ENCODE measurements at regions not wholly inside any gene's neighbourhood (a gene's known extent, or its start where the extent isn't known, plus 50 kb on each side); places are given as distances from the start of the nearest gene placed in this dataset.

DNA sequence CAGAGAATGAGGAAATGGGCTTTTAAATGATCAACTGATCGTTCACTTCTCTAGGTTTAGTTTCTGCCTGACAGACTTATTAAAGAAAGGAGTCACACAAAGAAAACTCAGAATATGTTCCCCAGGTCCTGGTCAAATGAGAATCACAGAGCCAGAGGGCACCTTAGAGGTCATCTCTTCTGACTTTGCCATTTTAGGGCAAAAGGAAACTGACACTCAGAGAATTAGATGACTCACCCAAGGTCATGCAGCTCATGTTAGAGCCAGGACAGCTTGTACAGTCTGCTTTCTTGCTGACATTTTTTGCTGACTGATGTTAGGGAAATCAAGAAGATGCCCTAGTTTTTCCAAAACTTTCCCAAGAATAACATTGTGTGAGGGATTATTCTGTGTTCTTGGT lies 312.7 kb upstream of the SP8 start:
- DNase-seq, result no peak

- DNase-seq, result no peak
Measured at GRCh38 chr7:21099955-21100354, 313.3 kb upstream of the SP8 start.

- DNase-seq, result no peak
Measured at GRCh38 chr7:21101541-21101940, 314.9 kb upstream of the SP8 start.

- DNase-seq, result no peak
Measured at GRCh38 chr7:21103426-21104123, 316.9 kb upstream of the SP8 start.

- DNase-seq, result no peak
Measured at GRCh38 chr7:21104124-21104500, 317.4 kb upstream of the SP8 start.

DNA sequence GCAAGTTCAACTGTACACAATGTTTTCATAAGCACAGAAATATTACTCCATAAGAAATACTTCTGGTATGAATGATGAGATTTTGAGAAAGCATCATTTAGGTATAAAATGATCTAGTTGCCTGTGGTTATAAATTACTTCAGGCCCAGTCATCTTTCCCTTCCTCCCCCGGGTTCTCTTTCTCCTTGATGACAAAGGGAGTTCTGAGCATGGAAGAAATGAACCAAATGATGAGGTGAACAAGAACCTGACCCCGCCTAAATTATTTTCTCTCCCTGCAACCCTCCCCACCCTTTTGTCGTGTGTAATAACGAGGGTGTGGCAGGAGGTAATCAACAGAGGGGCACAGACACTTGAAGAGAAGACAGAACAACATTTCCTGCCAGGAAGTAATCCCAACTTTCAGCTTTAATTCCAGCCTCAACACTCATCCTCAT lies 319.6 kb upstream of the SP8 start:
- DNase-seq, result no peak

DNA sequence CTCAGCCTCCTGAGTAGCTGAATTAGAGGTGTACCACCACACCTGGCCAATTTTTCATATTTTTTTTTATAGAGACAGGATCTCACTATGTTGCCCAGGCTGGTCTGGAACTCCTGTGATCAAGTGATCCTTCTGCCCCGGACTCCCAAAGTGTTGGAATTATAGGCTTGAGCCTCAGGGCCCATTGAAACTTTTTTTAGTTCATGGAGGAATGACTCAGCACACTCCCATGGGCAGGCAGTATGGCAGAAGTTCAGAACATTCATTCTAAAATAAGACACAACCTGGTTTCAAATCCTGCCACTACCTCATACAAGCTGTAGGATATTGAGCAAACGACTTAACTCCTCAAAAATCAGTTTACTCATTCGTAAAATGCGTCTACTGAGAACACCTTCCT lies 320.4 kb upstream of the SP8 start:
- no peak for DNase-seq

DNA sequence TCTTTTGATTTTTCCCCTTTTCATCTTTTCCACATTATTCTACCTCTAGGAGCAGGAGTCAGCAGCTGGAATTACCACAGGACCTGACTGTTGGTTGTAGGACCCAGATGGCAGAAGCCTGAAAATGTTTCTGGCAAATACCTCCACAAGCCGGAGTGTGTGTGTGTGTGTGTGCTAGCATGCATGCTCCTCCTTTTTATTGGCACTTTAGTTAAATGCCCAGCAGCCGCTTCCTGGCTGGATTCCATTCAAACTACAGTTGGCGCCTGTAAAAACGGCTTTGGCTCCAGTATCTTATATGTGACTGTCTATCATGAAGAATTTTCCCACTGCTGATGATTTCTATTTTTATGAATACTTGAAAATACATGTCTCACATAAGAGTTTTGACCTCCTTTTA lies 319.7 kb upstream of the SP4 start:
- DNase-seq, result no peak

GRCh38 chr7:21113609-21114415 lies 314.1 kb upstream of the SP4 start:
- DNase-seq, result no peak

- DNase-seq, result no peak
Measured at GRCh38 chr7:21123586-21123985, 304.3 kb upstream of the SP4 start.

- DNase-seq, result no peak
Measured at GRCh38 chr7:21125297-21125696, 302.6 kb upstream of the SP4 start.

DNA sequence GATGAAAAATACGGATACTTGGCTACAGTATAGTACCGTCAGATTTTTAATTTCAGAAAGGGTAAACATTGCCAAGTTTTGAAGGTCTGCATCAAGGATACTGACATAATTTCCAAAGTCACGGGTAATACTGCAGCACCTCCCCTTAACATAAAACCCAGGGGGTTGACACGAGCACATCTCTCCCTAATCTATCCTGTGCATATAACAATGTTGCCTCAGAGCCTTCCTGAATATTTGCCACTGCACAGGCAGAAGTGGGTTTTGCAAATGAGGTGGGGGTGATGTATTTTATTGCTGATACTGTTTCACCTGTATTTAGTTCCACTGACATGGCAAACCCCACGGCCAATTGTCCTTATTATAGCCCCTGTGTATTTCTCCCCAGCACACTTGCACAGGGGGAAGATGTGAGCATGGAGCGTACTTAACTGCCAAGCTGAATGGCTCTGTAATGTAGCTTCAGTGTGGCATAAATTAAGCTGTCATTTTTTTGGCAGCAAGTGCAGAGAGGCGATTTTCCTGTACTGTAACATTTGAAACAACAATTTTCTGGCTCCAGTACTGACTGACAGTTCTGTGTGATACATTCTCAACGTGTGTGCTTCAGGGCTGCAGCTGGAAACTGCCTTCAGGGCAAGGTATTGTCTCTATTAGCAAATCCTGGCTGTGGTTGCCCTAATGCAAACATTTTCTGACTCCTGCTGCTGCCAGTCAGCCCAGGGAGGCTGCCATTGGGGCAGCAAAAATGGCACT lies 299.6 kb upstream of the SP4 start:
- no peak for DNase-seq

DNA sequence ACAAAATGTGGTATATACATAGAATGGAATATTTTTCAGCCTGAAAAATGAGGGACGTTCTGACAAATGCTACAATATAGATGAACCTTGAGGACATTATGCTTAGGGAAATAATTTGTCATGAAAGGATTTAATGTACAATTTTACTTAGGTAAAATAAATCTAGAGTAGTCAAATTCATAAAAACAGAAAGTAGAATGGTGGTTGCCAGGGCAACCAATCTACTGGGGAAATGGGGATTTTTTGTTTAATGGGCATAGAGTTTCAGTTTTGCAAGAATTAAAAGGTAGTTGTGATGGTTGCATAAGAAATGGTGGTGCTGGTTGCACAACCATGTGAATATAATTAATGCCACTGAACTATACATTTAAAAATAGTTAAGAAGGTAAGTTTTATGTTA lies 296.0 kb upstream of the SP4 start:
- no peak for DNase-seq

DNA sequence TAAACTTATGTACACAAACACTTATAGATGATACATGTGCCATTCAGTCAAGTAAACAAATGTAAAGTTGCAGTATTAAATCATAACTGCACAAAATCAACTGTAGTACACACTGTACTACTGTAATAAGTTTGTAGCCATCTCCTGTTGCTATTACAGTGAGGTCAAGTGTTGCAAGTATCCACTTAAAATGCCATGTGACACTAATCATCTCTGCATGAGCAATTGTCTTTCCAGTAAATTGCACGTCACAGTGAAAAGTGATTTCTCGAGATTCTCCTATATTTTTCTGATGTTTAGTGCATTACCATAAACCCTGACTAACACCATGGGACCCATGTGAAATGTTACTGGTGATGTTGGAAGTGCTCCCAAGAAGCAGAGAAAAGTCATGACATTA lies 293.3 kb upstream of the SP4 start:
- no peak for DNase-seq

GRCh38 chr7:21135437-21135836 lies 292.4 kb upstream of the SP4 start:
- no peak for DNase-seq

- no peak for DNase-seq
Measured at GRCh38 chr7:21137640-21138039, 290.2 kb upstream of the SP4 start.

DNA sequence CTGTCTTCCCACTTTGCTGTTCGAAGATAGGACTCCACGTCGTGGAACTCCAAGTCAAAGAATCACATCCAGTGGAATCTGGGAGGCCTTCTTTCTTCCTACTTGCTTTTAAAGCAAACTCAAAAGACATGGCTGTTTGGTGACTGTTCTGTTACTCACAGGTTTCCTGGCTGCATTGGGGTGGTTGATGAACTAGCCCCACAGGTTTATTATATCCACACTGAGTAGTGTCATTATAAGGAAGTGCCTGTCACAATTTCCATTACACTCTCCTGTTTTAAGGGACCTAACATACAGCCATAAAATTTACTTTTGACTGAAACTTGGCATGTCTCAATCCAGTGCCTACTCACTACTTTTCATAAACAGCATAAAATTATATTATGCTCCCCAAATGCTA lies 287.3 kb upstream of the SP4 start:
- no peak for DNase-seq

DNA sequence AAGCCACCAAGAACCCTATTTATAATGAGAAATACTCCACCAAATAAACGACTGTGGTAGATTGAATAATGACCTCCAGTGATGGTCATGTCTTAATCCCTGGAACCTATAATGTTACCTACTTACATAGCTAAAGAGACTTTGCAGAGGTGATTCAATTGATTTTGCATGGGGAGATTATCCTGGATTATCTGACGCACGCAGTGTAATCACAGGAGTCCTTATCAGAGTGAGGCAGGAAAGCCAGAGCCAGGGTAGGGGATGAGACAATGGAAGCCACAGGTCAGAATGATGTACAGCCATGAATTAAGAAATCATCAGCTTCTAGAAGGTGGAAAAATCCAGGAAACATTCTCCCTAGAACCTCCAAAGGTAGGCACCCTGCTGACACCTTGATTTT lies 286.4 kb upstream of the SP4 start:
- DNase-seq, result no peak

DNA sequence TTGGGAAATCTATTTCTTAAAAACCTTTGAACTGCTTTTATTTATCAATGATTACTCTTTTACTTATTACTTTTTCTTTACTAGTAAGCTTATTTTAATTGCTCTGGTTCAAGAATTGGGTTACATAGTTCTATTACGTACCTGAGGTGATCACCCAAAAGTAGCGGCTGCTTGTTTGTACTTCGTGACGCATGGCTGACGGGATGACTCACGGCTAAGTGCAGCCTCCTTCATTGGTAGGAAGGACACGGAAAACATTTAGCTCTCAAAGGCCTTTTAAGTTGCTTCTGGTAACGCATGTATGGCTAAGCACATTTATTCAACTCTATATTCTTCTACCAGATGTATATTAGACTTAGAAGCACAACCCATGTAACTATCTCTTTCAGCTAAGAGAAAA lies 285.8 kb upstream of the SP4 start:
- DNase-seq, result no peak

DNA sequence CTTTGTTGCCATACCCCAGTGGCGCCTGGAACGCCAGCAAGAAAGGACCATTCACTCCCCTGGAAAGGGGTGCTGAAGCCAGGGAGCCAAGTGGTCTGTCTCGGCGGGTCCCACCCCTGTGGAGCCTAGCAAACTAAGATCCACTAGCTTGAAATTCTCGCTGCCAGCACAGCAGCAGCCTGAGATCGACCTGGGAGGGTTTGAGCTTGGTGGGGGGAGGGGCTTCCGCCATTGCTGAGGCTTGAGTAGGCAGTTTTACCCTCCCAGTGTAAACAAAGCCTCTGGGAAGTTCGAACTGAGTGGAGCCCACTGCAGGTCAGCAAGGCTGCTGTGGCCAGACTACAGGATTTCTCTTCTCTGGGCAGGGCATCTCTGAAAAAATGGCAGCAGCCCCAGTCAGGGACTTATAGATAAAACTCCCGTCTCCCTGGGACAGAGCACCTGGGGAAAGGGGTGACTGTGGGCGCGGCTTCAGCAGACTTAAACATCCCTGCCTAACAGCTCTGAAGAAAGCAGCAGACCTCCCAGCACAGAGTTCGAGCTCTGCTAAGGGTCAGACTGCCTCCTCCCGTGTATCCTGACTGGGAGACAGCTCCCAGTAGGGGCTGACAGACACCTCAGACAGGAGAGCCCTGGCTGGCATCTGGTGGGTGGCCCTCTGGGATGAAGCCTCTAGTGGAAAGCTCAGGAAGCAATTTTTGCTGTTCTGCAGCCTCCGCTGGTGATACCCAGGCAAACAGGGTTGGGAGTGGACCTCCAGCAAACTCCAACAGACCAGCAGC lies 281.1 kb upstream of the SP4 start:
- no peak for DNase-seq

DNA sequence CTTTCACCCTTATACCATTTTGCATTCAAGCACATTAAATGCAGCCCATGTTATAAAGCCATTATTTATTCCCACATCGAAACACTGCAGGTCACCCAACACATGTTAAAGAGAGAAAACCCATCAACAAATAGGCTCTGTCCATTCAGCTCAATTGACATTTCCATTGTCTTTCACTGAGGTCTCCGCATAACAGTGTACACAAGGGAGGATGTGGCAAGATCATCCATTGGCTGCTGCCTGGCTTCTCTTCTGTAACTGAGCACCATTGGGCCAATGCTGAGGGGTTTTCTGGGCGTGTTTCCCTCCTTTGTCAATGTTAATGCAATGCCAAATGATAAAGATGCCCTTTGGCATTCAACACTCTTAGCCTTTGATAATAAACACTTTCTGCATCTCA lies 278.1 kb upstream of the SP4 start:
- DNase-seq, result no peak

DNA sequence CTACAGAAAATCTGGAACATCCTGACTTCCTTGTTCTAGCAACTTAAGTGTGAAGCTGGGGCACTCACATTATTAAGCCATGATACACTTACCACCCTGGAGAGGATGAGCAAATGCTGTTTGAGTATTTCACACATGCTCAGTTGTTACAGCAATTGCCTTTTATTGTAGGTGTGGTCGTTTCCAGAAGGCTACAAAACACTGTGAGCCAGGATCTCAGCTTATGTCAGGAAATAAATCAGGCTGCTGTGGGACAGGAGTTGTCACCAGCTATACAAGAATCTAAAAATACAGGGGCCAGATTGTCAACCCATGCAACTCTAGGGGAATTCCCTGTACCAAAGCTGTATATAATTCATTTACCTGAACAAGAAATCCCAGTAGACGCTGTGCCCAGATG lies 273.3 kb upstream of the SP4 start:
- DNase-seq, result no peak

DNA sequence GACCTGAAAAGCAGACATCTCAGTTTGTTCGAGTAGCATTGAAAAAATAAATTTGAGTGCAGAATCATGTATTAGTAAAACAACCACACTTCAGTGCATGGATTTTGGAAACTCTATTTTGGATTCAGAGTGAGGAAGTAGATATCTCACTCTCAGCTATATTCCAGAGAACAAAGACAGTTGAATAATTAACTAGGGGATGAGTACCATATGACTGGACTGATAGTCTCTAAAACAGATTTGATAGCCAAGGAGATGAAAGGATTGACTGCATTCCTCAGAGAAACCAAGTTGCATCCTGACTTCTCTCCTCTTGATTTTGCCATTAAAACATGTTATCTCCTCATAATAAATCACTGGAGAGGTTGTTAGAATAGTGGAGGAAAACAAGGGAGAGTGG lies 268.4 kb upstream of the SP4 start:
- no peak for DNase-seq

All from activated CD4-positive, alpha-beta T cell treated with anti-CD3 and anti-CD28 coated beads, Interleukin-2, amount 50 U/mL, for 4 hours (primary cell).